Immature natural killer cell (primary cell): ENCODE measurements at regions not wholly inside any gene's neighbourhood (a gene's known extent, or its start where the extent isn't known, plus 50 kb on each side); places are given as distances from the start of the nearest gene placed in this dataset.

Experiments
- DNase-seq, 3 donors: peaks; one replicate each; pipeline ENCODE4 v3.0.0; 2022; ENCODE audit warnings: mixed read lengths in 1 of 3
- H3K27ac Mint-ChIP-seq, 6 donors: one replicate each; pipeline ENCODE4 v1.8.0; 2020; ENCODE audit warnings: mixed read lengths in 6 of 6, mild to moderate bottlenecking in 5 of 6, inconsistent platforms in 4 of 6, moderate library complexity in 3 of 6
- H3K27me3 Mint-ChIP-seq, 3 donors: one replicate each; pipeline ENCODE4 v1.8.0; 2020 to 2021; ENCODE audit warnings: low read depth in 3 of 3, mild to moderate bottlenecking in 3 of 3, mixed read lengths in 3 of 3, moderate library complexity in 3 of 3, inconsistent platforms in 1 of 3
- H3K36me3 Mint-ChIP-seq, 3 donors: one replicate each; pipeline ENCODE4 v1.8.0; 2020; ENCODE audit warnings: mixed read lengths in 3 of 3, inconsistent platforms in 2 of 3, mild to moderate bottlenecking in 2 of 3
- H3K4me1 Mint-ChIP-seq, 2 donors: one replicate each; pipeline ENCODE4 v1.8.0; 2020; ENCODE audit warnings: inconsistent platforms in 2 of 2, mild to moderate bottlenecking in 2 of 2, mixed read lengths in 2 of 2, moderate library complexity in 1 of 2
- H3K4me3 Mint-ChIP-seq, 5 donors: one replicate each; pipeline ENCODE4 v1.8.0; 2020; ENCODE audit warnings: mild to moderate bottlenecking in 5 of 5, mixed read lengths in 5 of 5, inconsistent platforms in 3 of 5, moderate library complexity in 3 of 5
- H3K9me3 Mint-ChIP-seq, 6 donors: one replicate each; pipeline ENCODE4 v1.8.0; 2020; ENCODE audit warnings: mild to moderate bottlenecking in 6 of 6, mixed read lengths in 6 of 6, inconsistent platforms in 4 of 6, moderate library complexity in 3 of 6

DNA sequence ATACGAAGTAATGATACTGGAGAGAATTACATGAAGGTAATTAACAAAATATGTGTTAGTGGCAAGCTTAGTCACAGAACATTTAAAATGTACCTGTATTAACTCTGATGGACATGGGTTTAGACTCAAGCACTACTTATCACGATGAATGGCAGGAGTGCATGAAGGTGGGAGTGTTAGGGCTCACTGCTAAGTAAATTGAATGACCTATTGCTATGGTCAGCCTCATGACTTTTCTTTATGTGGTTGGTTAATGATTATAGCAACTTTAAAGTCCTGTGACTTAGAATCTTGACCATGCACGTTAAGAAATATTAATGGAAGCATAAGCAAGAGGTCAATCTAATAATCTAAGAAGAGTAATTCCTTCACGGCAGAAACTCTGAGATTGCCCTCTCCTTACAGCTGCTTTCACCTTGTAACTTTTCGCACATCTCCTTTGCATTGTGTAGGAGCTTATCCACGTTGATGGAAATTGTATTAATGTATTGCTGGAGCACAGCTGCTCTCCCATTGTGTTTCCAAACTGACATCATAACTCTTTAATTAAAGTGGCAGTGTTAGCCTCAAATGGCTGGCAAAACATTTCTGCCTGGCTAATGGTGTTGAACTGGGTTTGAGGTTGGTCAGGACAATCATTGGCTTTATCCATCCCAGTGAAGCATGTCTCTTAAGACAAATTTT is 114.5 kb downstream of the RXFP2 start:
- H3K4me1 Mint-ChIP-seq: no peaks in the 10 kb centered on the region
- H3K9me3 Mint-ChIP-seq: no peaks in the 10 kb centered on the region
- H3K36me3 Mint-ChIP-seq: no peaks in the 10 kb centered on the region
- H3K27ac Mint-ChIP-seq: no peak overlapping the region
- no peak for DNase-seq
- peaks cover 2 to 3% (median 2%) of the 10 kb centered on the region in 3 donors for H3K27me3 Mint-ChIP-seq
- H3K4me3 Mint-ChIP-seq: no peak overlapping the region

DNA sequence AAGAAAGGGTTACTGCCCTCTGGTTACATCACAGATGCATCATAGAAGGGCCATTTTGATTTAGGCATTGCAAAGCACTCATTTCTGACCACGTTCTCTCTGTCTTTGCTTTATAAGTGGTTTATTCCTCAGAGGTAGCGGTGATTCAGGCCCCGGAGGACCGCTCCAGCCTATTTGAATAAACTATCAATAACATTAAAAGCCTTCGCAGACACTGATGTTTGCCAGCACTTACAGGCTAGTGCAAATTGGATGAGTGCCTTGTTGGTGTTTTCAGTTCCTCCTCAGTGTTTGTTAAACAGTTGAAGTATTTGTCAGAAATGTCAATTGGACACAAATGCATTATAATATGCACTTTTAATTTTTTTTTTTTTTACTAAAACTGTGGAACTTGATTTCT is 120.2 kb downstream of the RXFP2 start:
- peaks cover 0 to 3% (median 2%) of the 10 kb centered on the region in 3 donors for H3K27me3 Mint-ChIP-seq
- H3K27ac Mint-ChIP-seq: no peak overlapping the region
- no peak overlapping the region for H3K4me3 Mint-ChIP-seq
- H3K9me3 Mint-ChIP-seq: no peaks in the 10 kb centered on the region
- no peak for DNase-seq
- H3K4me1 Mint-ChIP-seq: peaks cover 11 to 12% of the 10 kb centered on the region in 2 donors
- no peaks in the 10 kb centered on the region for H3K36me3 Mint-ChIP-seq

DNA sequence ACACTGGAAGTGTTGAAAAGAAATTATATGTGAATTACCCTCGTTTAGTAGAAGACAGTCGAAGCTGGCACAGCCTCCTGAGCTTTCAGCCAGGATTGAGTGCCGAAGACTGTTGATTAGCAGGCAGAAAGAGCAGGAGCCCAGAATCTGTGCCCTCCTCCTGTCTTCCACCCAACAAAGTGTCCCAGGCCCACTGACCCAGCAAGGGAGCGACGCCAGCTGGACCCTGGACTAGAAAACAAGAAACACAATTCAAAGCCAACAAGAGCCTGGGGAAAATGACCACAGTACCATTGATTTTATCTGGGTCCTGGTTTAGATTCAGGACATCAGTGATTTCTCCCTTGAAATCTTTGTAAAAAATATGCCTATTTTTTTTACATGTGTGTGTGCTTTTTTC is 120.7 kb downstream of the RXFP2 start:
- no peak overlapping the region for H3K4me3 Mint-ChIP-seq
- no peaks in the 10 kb centered on the region for H3K9me3 Mint-ChIP-seq
- DNase-seq: no peak
- peaks cover 12 to 13% of the 10 kb centered on the region in 2 donors for H3K4me1 Mint-ChIP-seq
- H3K27ac Mint-ChIP-seq: no peak overlapping the region
- H3K36me3 Mint-ChIP-seq: no peaks in the 10 kb centered on the region
- H3K27me3 Mint-ChIP-seq: peaks cover 0 to 3% (median 2%) of the 10 kb centered on the region in 3 donors

DNA sequence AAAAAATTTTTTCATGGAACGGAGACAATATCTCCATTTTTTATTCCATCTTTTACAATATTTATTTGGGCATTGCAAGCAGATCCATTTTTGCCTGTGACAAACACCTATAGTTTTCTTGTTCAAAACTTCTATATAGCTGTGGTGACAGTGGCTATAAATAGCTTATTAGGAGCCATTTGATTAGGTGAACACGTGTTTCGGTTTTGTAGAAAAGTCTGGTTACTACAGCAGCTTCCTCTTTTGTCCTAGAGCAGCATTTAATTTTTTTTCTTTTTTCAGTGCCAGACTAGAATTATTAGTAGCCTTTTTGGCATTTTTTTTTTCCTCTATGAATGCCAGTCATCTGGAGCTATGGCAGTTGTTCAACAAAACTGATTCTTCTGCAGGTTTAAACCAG is 123.5 kb downstream of the RXFP2 start:
- Mint-ChIP-seq H3K9me3 (no peaks in the 10 kb centered on the region), H3K4me1 (peaks cover 12 to 25% of the 10 kb centered on the region in 2 donors), H3K36me3 (no peaks in the 10 kb centered on the region), H3K4me3 (no peak overlapping the region), H3K27ac (no peak overlapping the region), H3K27me3 (peaks cover 0 to 3% (median 0%) of the 10 kb centered on the region in 3 donors)
- DNase-seq: no peak

DNA sequence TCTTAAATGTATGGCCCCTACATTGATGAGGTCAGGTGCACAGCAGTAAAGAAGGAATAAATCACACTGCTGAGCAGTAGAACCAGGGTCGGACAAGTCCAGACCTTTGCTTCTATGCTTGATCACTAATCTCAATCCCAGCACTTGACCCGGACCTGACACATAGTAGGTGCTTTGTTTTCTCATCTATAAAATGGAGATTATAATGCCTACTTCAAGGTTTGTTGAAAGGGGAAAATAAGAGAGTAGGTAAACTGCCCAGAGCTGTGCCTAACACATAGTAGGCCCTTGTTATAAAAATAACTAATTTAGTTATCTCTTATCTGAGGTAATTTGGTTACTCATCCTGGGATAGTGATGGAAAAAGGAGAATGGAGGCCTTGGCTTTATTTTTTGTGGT is 125.0 kb downstream of the RXFP2 start:
- Mint-ChIP-seq H3K4me3 (no peak overlapping the region), H3K4me1 (peaks cover 8 to 25% of the 10 kb centered on the region in 2 donors), H3K27ac (no peak overlapping the region), H3K9me3 (no peaks in the 10 kb centered on the region), H3K36me3 (no peaks in the 10 kb centered on the region), H3K27me3 (peaks cover 0 to 2% (median 0%) of the 10 kb centered on the region in 3 donors)
- DNase-seq: no peak

DNA sequence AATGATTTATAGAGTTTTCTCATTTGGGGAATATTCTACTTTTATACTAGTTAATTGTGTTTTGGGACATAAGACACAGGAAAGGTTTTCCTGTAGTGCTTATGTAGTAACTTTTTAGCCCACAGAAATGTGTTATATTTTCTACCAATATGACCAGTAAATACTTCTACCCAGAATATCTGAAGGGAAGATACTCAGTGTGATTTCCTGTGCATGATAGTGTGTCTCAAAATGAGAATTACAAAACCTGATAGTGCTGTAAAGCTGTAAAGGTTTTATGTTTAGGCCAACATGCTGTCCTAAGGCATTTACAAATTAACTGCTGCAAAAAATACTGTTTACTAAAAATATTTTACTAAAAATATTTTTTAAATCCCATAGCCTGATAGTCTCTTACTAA is 126.8 kb downstream of the RXFP2 start:
- Mint-ChIP-seq H3K4me1 (peaks cover 16 to 31% of the 10 kb centered on the region in 2 donors), H3K4me3 (peak overlapping the region in 1 of 5 donors; percentile 33), H3K27ac (peak overlapping the region in 2 of 6 donors; percentile 13 to 56), H3K9me3 (no peaks in the 10 kb centered on the region), H3K36me3 (peaks cover 0 to 4% (median 4%) of the 10 kb centered on the region in 3 donors), H3K27me3 (peaks cover 0 to 2% (median 0%) of the 10 kb centered on the region in 3 donors)
- DNase-seq: no peak

DNA sequence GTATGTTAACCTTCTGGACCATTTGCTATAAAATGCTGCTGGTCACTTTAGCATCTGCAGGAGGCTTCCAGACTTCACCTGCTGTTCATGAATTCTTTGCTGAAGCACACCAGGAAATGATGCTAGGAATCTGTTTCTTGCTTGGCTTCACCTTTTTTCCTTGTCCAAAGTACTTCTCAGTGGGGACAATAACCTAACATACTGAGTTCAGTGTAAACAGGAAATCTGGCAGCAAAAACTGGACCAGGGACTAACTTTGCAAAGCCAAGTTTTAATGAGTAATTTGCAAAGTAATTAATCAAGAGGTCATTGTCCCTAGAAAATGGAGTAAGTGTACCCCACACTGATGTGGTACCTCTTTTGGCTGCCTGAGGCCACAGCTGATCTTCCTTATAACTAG is 128.4 kb downstream of the RXFP2 start:
- H3K4me3 Mint-ChIP-seq: no peak overlapping the region
- no peaks in the 10 kb centered on the region for H3K27me3 Mint-ChIP-seq
- no peaks in the 10 kb centered on the region for H3K9me3 Mint-ChIP-seq
- no peak overlapping the region for H3K27ac Mint-ChIP-seq
- peaks cover 0 to 12% (median 4%) of the 10 kb centered on the region in 3 donors for H3K36me3 Mint-ChIP-seq
- no peak for DNase-seq
- peaks cover 9 to 24% of the 10 kb centered on the region in 2 donors for H3K4me1 Mint-ChIP-seq

DNA sequence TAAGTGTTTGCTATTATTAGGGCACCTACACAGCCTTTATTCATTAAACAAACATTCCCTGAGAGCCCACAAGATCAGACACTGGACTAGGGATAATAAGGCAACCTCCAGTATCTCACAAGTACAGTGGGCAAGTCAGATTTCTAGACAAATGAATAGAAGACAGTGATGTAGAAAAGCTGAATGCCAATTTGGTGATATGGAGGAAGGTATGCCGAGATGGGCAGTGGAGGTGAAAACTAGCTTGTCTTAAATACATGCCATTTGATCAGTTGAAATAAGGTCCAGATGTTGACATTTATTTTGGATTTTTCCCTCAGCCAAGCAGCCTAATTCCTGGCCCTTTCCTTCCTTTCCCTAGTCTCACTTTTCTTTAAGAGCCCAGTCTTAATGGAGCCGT is 130.3 kb downstream of the RXFP2 start:
- H3K9me3 Mint-ChIP-seq: no peaks in the 10 kb centered on the region
- H3K27ac Mint-ChIP-seq: no peak overlapping the region
- no peaks in the 10 kb centered on the region for H3K27me3 Mint-ChIP-seq
- H3K36me3 Mint-ChIP-seq: peaks cover 0 to 17% (median 4%) of the 10 kb centered on the region in 3 donors
- H3K4me1 Mint-ChIP-seq: peaks cover 9 to 20% of the 10 kb centered on the region in 2 donors
- H3K4me3 Mint-ChIP-seq: no peak overlapping the region
- no peak for DNase-seq

DNA sequence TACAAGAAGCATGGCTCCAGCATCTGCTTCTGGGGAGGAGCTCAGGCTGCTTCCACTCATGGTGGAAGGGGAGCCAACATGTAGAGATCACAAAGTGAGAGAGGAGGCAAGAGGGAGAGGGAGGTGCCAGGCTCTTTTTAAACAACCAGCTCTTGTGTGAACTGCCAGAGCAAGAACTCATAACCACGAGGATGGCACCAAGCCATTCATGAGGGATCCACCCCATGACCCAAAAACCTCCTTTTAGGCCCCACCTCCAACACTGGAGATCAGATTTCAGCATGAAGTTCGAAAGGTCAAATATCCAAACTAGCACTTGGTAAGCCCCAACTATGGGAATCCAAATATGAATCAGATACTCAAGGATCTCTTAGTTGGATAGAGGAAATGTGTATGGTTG is 131.2 kb downstream of the RXFP2 start:
- Mint-ChIP-seq H3K4me1 (peaks cover 9 to 13% of the 10 kb centered on the region in 2 donors), H3K4me3 (no peak overlapping the region), H3K27me3 (no peaks in the 10 kb centered on the region), H3K27ac (no peak overlapping the region), H3K9me3 (no peaks in the 10 kb centered on the region), H3K36me3 (peaks cover 0 to 17% (median 4%) of the 10 kb centered on the region in 3 donors)
- DNase-seq: no peak

DNA sequence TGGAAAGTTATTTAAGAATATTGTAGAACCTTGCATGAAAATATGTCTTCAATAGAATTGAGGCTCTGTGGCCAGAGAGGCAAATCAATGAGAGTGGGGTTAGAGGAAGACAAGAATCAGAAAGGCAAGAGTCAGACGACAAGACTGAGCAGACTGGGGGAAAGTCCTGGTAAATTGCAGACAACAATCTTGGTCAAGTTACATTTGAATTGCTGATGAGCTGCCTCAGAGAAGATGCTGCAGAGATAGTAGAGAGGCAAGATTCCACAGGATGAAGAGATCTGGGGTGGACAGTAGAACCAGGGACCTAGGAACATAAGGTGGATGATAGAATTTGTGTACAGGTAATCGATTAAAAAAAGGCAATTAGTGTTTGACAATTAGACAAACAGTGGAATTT is 133.8 kb downstream of the RXFP2 start:
- Mint-ChIP-seq H3K4me1 (peaks cover 6 to 17% of the 10 kb centered on the region in 2 donors), H3K27ac (no peak overlapping the region), H3K36me3 (peaks cover 0 to 18% (median 4%) of the 10 kb centered on the region in 3 donors), H3K9me3 (no peaks in the 10 kb centered on the region), H3K4me3 (no peak overlapping the region), H3K27me3 (no peaks in the 10 kb centered on the region)
- DNase-seq: no peak

DNA sequence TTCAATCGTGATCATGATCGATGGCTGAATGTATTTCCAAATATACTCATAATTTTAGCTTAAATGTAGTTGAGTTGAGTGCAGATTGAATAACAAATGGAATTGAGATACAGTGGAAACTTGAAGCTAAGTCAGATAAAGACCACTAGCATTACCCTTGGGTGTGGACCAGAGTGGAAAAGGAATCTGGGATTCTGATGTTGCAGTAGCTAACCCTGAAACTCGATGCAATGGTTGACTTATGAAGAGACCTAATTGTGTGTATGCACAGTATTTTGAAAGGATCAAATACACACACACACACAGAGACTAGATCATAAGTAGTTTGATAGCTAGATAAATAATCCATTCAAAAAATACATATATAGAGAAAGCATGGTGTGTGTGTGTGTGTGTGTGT is 135.8 kb downstream of the RXFP2 start:
- H3K9me3 Mint-ChIP-seq: no peaks in the 10 kb centered on the region
- no peak overlapping the region for H3K27ac Mint-ChIP-seq
- no peak overlapping the region for H3K4me3 Mint-ChIP-seq

DNA sequence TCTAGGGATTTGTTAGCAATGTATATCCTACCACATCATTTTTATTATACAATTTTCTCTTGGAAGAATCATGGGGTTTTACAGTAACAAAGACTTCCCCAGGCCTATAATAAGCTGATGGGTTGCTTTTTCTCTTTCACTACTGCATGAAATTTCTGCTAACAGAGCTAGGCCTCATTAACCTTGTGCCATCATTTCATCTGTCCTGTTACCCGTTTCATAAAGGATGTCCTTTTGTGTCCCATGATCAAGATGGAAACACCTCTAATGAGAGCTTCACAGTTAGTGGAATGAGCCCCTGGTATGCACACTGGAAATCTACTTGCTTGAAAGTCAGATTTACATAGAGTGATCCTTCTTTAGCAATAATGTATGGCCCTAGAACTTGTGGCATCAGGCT is 138.7 kb downstream of the RXFP2 start:
- Mint-ChIP-seq H3K36me3 (peaks cover 0 to 11% (median 3%) of the 10 kb centered on the region in 3 donors), H3K9me3 (no peaks in the 10 kb centered on the region), H3K27ac (no peak overlapping the region), H3K4me3 (no peak overlapping the region), H3K27me3 (no peaks in the 10 kb centered on the region), H3K4me1 (peaks cover 0 to 8% of the 10 kb centered on the region in 2 donors)
- DNase-seq: no peak

More for the DNA sequence above, 135.8 kb downstream of the RXFP2 start:
- no peaks in the 10 kb centered on the region for H3K27me3 Mint-ChIP-seq
- peaks cover 5 to 13% of the 10 kb centered on the region in 2 donors for H3K4me1 Mint-ChIP-seq
- peaks cover 3 to 25% (median 4%) of the 10 kb centered on the region in 3 donors for H3K36me3 Mint-ChIP-seq
- DNase-seq: no peak

DNA sequence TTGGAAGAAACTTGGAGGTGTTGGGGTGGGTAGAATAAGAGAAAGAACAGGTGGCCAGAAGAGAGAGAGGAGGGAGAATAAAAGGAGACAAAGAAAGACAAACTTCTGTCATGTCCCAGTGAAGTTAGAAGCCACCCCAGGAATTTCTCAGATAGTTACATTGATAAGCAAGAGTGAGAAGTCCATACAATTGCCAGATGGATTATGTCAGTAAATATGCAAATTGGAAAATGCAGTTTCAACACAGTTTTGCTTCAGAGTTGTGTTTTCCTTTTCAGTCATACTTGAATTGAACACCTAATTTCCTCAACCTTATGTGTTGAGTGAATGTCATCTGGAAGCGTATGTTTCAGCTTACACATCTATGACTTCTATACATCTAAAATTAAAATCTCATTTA is 139.2 kb downstream of the RXFP2 start:
- H3K27ac Mint-ChIP-seq: no peak overlapping the region
- no peaks in the 10 kb centered on the region for H3K9me3 Mint-ChIP-seq
- H3K4me1 Mint-ChIP-seq: peaks cover 0 to 8% of the 10 kb centered on the region in 2 donors
- no peak for DNase-seq
- H3K36me3 Mint-ChIP-seq: peaks cover 0 to 8% (median 3%) of the 10 kb centered on the region in 3 donors
- no peak overlapping the region for H3K4me3 Mint-ChIP-seq
- no peaks in the 10 kb centered on the region for H3K27me3 Mint-ChIP-seq

DNA sequence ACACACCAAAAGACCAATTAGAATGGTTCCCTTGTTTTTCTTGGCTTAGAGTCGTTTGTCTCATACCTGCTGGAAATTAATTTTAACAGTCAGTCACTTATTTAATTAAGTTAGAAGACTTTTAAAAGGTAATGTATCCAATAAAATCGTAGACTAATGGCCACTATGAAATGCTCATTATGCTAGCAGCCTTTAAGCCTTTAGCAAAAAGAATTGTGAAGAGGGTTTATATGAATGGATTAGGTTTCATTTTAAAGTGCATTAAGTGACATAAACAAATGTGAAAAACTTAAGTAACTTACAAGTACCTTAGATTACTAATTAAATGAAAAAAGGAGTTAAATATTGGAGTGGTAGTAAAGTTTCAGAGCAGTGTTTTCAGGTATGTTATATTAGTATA is 139.6 kb downstream of the RXFP2 start:
- Mint-ChIP-seq H3K36me3 (peaks cover 0 to 8% (median 3%) of the 10 kb centered on the region in 3 donors), H3K4me3 (no peak overlapping the region), H3K27ac (no peak overlapping the region), H3K27me3 (no peaks in the 10 kb centered on the region), H3K4me1 (peaks cover 0 to 8% of the 10 kb centered on the region in 2 donors), H3K9me3 (no peaks in the 10 kb centered on the region)
- no peak for DNase-seq
